Pancreas (tissue), 10 donors: ENCODE measurements at regions not wholly inside any gene's neighbourhood (a gene's known extent, or its start where the extent isn't known, plus 50 kb on each side); places are given as distances from the start of the nearest gene placed in this dataset.
"Not testable (repeated sequence)": the region's sequence is repeated elsewhere in the genome, so short reads cannot be mapped to it uniquely, and the experiment has no call there.

Experiments used
- ATAC-seq, 4 donors: fragments of 200-7000 bp; cut with Tn5 transposase; one replicate each; pipeline versions ENCODE4 v1.8.0 to v1.9.1; 2020; ENCODE audit warnings: mild to moderate bottlenecking in 4 of 4, moderate library complexity in 4 of 4
- DNase-seq, 6 donors: peaks; one replicate each; pipeline ENCODE4 v3.0.0-alpha.2; 2020
- FAIRE-seq: peaks from 2 replicates; lab custom pipeline; 2012; peaks lifted over from hg19 to GRCh38; lab: Jason Lieb, UNC
- H3K27ac ChIP-seq, 4 donors: fragments of 200-600 bp; sonication (generic); 1 replicate in 3 of 4; 2 replicates in 1 of 4; pipeline versions ENCODE4 v1.5.0 to v1.8.0; 2020
- H3K27me3 ChIP-seq, 4 donors: fragments of 200-600 bp; one replicate each; pipeline ENCODE4 v1.8.0; 2021
- H3K36me3 ChIP-seq, 3 donors: fragments of 200-600 bp; sonication (generic) in 1 of 3; one replicate each; pipeline versions ENCODE4 v1.5.0 to v1.8.0; 2020 to 2021
- H3K4me1 ChIP-seq, 3 donors: fragments of 200-600 bp; one replicate each; pipeline ENCODE4 v1.8.0; 2021
- H3K4me3 ChIP-seq, 4 donors: fragments of 200-600 bp; sonication (generic) in 2 of 4; one replicate each; pipeline versions ENCODE4 v1.5.0 to v1.8.0; 2020 to 2021
- H3K9me3 ChIP-seq, 4 donors: fragments of 200-600 bp; one replicate each; pipeline ENCODE4 v1.8.0; 2021
- WGBS, 2 donors: extraction: QIAGEN DNeasy Blood & Tissue Kit; methylation state at CpG; one replicate each; pipeline ENCODE4 v1.1.7; 2013; 5-methylcytosine and 5-hydroxymethylcytosine counted together
- intact Hi-C, 3 donors: fragments of 100-400 bp; cut with DNase I; formaldehyde crosslinking; loops; one replicate each; pipeline versions ENCODE4 v1.11.1 to v1.14.2; 2022
- TF ChIP-seq, protein P1 (sequence below), 4 donors: fragments of 200-600 bp; sonication (generic) in 3 of 4; IDR thresholded peaks; one replicate each; pipeline versions ENCODE4 v1.5.0 to v1.8.0; 2021; ENCODE audit warnings: antibody characterized with exemption in 4 of 4
- donor health status: healthy with polysubstance abuse.
- donor health status: DM: no; HTN: no; CAD: no; lungs with moderate emphysema.
- donor health status: DM: no; HTN: no; CAD: no.
- donor health status: control.
- donor health status: control.
- donor health status: Bipolar disorder and iron deficiency.
- donor health status: DM: yes; HTN: yes; CAD: no.
- donor health status: DM: no; HTN: no; CAD: no.
- donor health status: DM: no; HTN: no; CAD: no.
- donor health status: DM: yes; HTN: yes; CAD: no.

DNA sequence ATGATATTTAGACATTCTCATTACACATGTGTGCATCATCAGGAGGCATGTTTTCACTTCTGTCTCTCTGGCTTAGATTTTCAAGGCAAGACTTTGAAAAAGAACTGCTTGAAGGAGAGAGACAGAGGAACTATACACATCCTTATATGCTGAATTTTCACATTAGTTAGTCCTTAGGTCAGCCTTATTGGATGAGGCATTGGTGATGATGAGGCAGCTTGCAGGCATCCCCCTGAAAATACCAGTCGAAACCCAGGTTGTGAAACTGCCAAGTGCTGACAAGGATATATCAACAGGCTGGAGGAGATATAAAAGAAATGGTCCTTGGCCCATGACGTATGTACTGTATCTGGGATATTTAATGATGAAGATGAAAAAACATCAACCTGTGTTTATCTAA lies 297.2 kb upstream of the AADAT start:
- ATAC-seq (no peak), FAIRE-seq (no peak), DNase-seq (no peak)
- TF ChIP-seq, protein P1, sequence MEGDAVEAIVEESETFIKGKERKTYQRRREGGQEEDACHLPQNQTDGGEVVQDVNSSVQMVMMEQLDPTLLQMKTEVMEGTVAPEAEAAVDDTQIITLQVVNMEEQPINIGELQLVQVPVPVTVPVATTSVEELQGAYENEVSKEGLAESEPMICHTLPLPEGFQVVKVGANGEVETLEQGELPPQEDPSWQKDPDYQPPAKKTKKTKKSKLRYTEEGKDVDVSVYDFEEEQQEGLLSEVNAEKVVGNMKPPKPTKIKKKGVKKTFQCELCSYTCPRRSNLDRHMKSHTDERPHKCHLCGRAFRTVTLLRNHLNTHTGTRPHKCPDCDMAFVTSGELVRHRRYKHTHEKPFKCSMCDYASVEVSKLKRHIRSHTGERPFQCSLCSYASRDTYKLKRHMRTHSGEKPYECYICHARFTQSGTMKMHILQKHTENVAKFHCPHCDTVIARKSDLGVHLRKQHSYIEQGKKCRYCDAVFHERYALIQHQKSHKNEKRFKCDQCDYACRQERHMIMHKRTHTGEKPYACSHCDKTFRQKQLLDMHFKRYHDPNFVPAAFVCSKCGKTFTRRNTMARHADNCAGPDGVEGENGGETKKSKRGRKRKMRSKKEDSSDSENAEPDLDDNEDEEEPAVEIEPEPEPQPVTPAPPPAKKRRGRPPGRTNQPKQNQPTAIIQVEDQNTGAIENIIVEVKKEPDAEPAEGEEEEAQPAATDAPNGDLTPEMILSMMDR (IDR thresholded peaks at IDR 0.05): no peak
- WGBS, 2 donors: 53 to 57% methylated on average over 2 of the region's 2 CpGs
- Histone ChIP-seq H3K27ac (no peak overlapping the region), H3K4me1 (no peaks in the 10 kb centered on the region), H3K4me3 (no peak overlapping the region), H3K9me3 (no peaks in the 10 kb centered on the region), H3K27me3 (no peaks in the 10 kb centered on the region), H3K36me3 (no peaks in the 10 kb centered on the region)
- intact Hi-C loops: no loop called here

DNA sequence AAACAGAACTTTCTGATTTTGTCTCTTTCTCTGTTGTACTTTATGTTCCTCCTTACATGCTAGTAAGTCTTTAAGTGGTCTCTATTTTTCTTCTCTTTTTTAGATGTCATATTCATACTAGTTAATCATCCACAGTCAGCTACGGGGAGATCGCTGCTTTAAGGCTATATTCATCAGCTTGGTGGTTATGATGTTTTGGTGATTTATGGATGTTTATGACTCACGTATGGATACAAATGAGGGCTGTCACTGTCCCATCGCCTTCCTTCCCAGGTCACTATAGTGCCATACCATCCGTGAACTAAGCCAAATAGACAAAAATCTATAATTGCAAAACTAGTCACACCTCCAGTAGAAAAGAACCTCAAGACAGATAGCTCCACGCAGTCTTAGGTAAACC lies 296.8 kb upstream of the AADAT start:
- no peaks in the 10 kb centered on the region for H3K36me3 ChIP-seq
- intact Hi-C loops: no loop called here
- no peaks in the 10 kb centered on the region for H3K4me1 ChIP-seq
- TF ChIP-seq, protein P1 (IDR thresholded peaks at IDR 0.05): no peak
- ATAC-seq (no peak), DNase-seq (no peak), FAIRE-seq (no peak)
- H3K27me3 ChIP-seq: no peaks in the 10 kb centered on the region
- 47 to 50% methylated on average over 6 of the region's 6 CpGs for WGBS, 2 donors
- no peak overlapping the region for H3K4me3 ChIP-seq
- H3K9me3 ChIP-seq: no peaks in the 10 kb centered on the region
- no peak overlapping the region for H3K27ac ChIP-seq

DNA sequence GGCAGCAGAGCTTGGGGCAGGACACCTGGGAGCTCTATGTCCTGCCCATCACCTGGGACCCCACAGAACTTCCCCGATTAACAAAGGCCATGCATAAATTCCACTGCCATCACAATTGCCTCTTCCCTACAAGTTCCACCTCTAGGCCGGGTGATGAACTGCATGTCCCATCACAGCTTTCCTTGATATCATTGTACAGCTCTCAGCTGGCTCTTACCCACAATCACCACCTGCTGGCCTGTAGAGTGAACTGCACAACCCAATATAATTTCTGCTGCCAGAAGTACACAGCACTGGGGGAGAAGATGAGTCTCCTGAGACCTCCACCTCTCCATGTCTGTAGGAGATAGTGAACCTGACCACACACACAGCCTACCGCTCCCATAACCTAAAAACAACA lies 285.0 kb upstream of the AADAT start:
- no peak overlapping the region for H3K4me3 ChIP-seq
- DNase-seq (no peak), FAIRE-seq (no peak), ATAC-seq (peak in 1 of 4 donors; percentile 30)
- H3K36me3 ChIP-seq: no peaks in the 10 kb centered on the region
- 55 to 70% methylated on average over 3 of the region's 3 CpGs for WGBS, 2 donors
- H3K9me3 ChIP-seq: no peaks in the 10 kb centered on the region
- H3K27ac ChIP-seq: no peak overlapping the region
- no peaks in the 10 kb centered on the region for H3K4me1 ChIP-seq
- intact Hi-C loops: no loop called here
- TF ChIP-seq, protein P1 (IDR thresholded peaks at IDR 0.05): no peak
- H3K27me3 ChIP-seq: no peaks in the 10 kb centered on the region

DNA sequence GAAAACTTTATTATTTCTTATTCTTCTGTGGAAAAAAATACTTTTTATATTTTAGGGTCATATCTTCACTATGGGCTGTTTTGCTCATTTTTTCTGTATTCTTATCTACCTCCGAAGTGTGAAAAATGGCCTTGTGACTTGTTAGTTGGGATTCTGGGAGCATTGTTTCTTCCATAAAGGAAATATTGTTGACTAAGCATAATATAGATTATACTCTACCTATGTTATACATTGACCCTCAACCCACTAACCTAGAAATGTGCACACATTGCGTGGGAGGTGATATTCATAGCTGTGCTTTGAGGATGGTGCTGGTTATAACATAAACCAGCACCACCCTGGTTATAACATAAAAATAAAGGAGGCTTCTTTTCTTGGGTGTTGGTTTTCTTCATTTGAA lies 259.2 kb upstream of the AADAT start:
- Histone ChIP-seq H3K4me3 (no peak overlapping the region), H3K27me3 (no peaks in the 10 kb centered on the region), H3K36me3 (no peaks in the 10 kb centered on the region), H3K4me1 (no peaks in the 10 kb centered on the region), H3K27ac (no peak overlapping the region), H3K9me3 (no peaks in the 10 kb centered on the region)
- TF ChIP-seq, protein P1 (IDR thresholded peaks at IDR 0.05): no peak
- no peak for ATAC-seq
- intact Hi-C loops: no loop called here
- FAIRE-seq: no peak
- WGBS, 2 donors: 53 to 72% methylated on average over 2 of the region's 2 CpGs
- no peak for DNase-seq

DNA sequence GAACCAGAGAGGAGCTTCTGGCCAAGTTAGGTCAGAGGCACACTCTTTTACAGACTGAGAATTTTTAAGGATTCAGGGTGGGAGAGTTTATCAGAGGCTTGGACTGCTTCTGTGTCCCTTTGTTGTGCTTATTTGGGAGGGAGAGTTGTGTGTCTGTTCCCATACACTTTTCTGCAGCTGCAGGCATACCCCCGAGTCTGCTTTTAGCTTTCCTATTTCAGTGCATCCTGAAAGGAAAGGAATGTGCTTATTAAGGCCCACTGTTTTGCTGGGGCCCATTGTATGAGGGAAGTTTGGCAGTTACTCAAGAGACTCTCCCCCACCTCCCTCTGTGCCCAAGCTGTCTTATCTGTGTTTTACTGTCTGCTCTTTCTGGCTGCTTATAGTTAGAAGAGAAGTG lies 257.4 kb upstream of the AADAT start:
- ATAC-seq, H3K4me3 ChIP-seq, FAIRE-seq, H3K4me1 ChIP-seq, H3K9me3 ChIP-seq, H3K36me3 ChIP-seq, H3K27me3 ChIP-seq, H3K27ac ChIP-seq, DNase-seq, intact Hi-C loops: not testable (repeated sequence)
- 39 to 41% methylated on average over 1 of the region's 1 CpG for WGBS, 2 donors

DNA sequence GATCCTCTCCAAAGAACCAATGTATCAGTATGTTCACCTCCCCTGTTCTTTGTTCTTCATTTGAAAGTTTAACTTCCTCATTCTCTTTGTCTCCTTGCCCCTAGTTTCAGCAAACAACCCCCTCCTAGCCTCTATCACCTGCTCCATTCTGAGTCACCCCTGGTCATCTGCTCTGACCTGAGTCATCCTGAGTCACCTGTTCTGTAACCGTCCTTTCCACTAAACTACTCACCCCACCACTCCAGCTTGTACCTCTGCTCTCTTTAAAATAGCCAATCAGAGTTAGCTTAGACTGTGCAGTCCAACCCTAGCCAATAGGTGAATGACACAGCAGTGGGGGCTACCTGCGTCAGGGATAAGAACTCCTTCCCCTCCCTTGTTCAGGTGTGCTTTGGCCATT lies 249.8 kb upstream of the AADAT start:
- Histone ChIP-seq H3K27ac (no peak overlapping the region), H3K4me1 (no peaks in the 10 kb centered on the region), H3K9me3 (no peaks in the 10 kb centered on the region), H3K27me3 (no peaks in the 10 kb centered on the region), H3K4me3 (no peak overlapping the region), H3K36me3 (no peaks in the 10 kb centered on the region)
- intact Hi-C loops: no loop called here
- no peak for DNase-seq
- FAIRE-seq: no peak
- 65 to 76% methylated on average over 2 of the region's 2 CpGs for WGBS, 2 donors
- ATAC-seq: no peak
- TF ChIP-seq, protein P1 (IDR thresholded peaks at IDR 0.05): no peak
